Lung (tissue), 11 donors: ENCODE measurements at regions not wholly inside any gene's neighbourhood (a gene's known extent, or its start where the extent isn't known, plus 50 kb on each side); places are given as distances from the start of the nearest gene placed in this dataset.

Source experiments
- ATAC-seq: fragments of 200-7000 bp; cut with Tn5 transposase; one replicate; pipeline ENCODE4 v1.9.1; 2020; ENCODE audit warnings: moderate number of reproducible peaks; ENCODE audit not compliant: insufficient read depth, low FRiP score
- DNase-seq, 3 donors: peaks; one replicate each; pipeline ENCODE4 v3.0.0-alpha.2; 2013 to 2017
- H3K27ac ChIP-seq, 2 donors: one replicate each; pipeline ENCODE4 v1.5.1; 2013; ENCODE audit warnings: mild to moderate bottlenecking in 2 of 2, moderate library complexity in 2 of 2, control low read depth in 1 of 2, inconsistent platforms in 1 of 2, low read depth in 1 of 2, low read length in 1 of 2
- H3K27me3 ChIP-seq, 3 donors: one replicate each; pipeline ENCODE4 v1.5.1; 2013; ENCODE audit warnings: low read length in 2 of 3; ENCODE audit not compliant: control insufficient read depth in 3 of 3, insufficient read depth in 3 of 3
- H3K36me3 ChIP-seq, 4 donors: one replicate each; pipeline ENCODE4 v1.5.1; 2013; ENCODE audit warnings: low read length in 4 of 4, mild to moderate bottlenecking in 1 of 4, moderate library complexity in 1 of 4; ENCODE audit not compliant: control insufficient read depth in 4 of 4, insufficient read depth in 4 of 4
- H3K4me1 ChIP-seq, 5 donors: one replicate each; pipeline ENCODE4 v1.5.1; 2013; ENCODE audit warnings: low read length in 5 of 5, mild to moderate bottlenecking in 2 of 5, moderate library complexity in 1 of 5; ENCODE audit not compliant: control insufficient read depth in 5 of 5, insufficient read depth in 5 of 5
- H3K4me3 ChIP-seq: one replicate; pipeline ENCODE4 v1.5.1; 2013; ENCODE audit warnings: mild to moderate bottlenecking, control low read depth, moderate library complexity
- H3K9ac ChIP-seq, 2 donors: one replicate each; pipeline ENCODE4 v1.5.1; 2013; ENCODE audit warnings: low read length in 2 of 2, control low read depth in 1 of 2; ENCODE audit not compliant: insufficient read depth in 1 of 2
- H3K9me3 ChIP-seq, 4 donors: one replicate each; pipeline ENCODE4 v1.5.1; 2013; ENCODE audit warnings: low read length in 3 of 4, mild to moderate bottlenecking in 1 of 4, moderate library complexity in 1 of 4; ENCODE audit not compliant: control insufficient read depth in 4 of 4, insufficient read depth in 3 of 4
- WGBS, 2 donors: extraction: QIAGEN DNeasy Blood & Tissue Kit; methylation state at CpG; one replicate each; pipeline ENCODE4 v1.1.7; 2013; 5-methylcytosine and 5-hydroxymethylcytosine counted together
- TF ChIP-seq, protein P1 (sequence below): IDR thresholded peaks from 2 replicates; pipeline ENCODE4 v1.5.1; 2012; ENCODE audit warnings: mild to moderate bottlenecking; ENCODE audit errors: control extremely low read depth, extremely low read depth
- donor health status: control.
- donor health status: control.
- donor health status: Bipolar disorder and iron deficiency.
- donor health status: healthy.
- donor health status: DM: yes; HTN: yes; CAD: no.

DNA sequence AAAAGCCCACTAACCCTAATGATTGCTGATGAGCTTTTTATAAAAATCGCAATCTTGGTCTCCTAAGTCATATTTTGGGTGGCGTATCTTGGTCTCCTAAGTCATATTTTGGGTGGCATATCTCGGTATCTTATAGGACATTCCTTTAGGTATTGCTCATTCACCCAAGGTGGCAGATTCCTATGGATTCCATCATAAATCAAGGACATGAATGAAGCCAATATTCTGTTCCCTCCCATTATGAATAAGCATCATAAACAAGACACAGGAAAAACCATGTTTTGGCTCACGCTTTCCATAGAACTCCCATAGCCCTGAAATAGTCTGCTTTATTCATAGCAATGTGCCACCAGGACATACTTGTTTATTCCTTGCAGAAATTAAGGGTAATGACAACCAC, 95.0 kb upstream of the CD99 start:
- 93 to 97% methylated on average over 4 of the region's 4 CpGs for WGBS, 2 donors
- ATAC-seq (no peak), DNase-seq (no peak)
- Histone ChIP-seq H3K9ac (no peak overlapping the region), H3K4me3 (no peak overlapping the region), H3K9me3 (no peaks in the 10 kb centered on the region), H3K27ac (no peak overlapping the region), H3K27me3 (peaks cover 0 to 5% (median 2%) of the 10 kb centered on the region in 3 donors), H3K36me3 (peaks cover 0 to 2% (median 0%) of the 10 kb centered on the region in 4 donors), H3K4me1 (no peaks in the 10 kb centered on the region)
- TF ChIP-seq, protein P1, sequence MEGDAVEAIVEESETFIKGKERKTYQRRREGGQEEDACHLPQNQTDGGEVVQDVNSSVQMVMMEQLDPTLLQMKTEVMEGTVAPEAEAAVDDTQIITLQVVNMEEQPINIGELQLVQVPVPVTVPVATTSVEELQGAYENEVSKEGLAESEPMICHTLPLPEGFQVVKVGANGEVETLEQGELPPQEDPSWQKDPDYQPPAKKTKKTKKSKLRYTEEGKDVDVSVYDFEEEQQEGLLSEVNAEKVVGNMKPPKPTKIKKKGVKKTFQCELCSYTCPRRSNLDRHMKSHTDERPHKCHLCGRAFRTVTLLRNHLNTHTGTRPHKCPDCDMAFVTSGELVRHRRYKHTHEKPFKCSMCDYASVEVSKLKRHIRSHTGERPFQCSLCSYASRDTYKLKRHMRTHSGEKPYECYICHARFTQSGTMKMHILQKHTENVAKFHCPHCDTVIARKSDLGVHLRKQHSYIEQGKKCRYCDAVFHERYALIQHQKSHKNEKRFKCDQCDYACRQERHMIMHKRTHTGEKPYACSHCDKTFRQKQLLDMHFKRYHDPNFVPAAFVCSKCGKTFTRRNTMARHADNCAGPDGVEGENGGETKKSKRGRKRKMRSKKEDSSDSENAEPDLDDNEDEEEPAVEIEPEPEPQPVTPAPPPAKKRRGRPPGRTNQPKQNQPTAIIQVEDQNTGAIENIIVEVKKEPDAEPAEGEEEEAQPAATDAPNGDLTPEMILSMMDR, result no peak

DNA sequence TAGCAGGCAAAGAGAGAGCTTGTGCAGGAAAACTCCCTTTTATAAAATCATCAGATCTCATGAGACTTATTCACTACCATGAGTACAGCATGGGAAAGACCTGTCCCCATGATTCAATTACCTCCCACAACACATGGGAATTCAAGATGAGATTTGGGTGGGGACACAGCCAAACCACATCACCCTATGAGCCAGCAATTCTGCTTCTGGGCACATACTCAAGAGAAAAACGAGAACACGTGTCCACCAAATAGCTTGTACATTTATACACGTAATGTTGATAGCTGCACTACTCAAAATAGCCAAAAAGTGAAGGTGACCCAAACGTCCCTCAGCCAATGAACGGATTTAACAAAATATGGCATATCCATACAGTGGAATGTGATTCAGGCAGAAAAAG, 94.5 kb upstream of the DHRSX start:
- no peak for DNase-seq
- Histone ChIP-seq H3K9ac (no peak overlapping the region), H3K36me3 (peaks cover 0 to 2% (median 0%) of the 10 kb centered on the region in 4 donors), H3K9me3 (no peaks in the 10 kb centered on the region), H3K27me3 (peaks cover 0 to 5% (median 2%) of the 10 kb centered on the region in 3 donors), H3K4me3 (no peak overlapping the region), H3K27ac (no peak overlapping the region), H3K4me1 (no peaks in the 10 kb centered on the region)
- TF ChIP-seq, protein P1, result no peak
- no peak for ATAC-seq
- WGBS, 2 donors, result 84 to 88% methylated on average over 5 of the region's 5 CpGs

DNA sequence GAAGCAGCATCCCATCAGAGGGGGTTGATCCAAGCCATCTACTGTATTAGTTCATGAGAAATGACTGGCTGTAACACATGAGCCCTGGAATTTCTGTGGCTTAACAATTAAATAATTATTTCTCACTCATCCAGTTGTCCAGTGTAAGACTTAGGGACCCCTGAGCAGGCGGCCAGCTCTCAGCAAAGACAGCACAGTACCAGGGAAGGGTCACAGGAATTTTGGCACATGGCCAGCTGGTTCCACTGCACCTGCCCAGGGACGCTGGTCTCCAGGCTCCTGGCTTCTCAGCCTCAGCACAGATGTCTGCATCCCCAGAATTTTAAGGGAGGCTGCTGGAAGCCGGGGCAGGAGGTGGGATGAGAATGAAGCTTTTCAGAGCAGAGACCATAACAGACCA, 93.7 kb upstream of the DHRSX start:
- TF ChIP-seq, protein P1, result no peak
- WGBS, 2 donors, result 80 to 92% methylated on average over 3 of the region's 3 CpGs
- Histone ChIP-seq H3K27me3 (peaks cover 0 to 5% (median 2%) of the 10 kb centered on the region in 3 donors), H3K9ac (no peak overlapping the region), H3K27ac (no peak overlapping the region), H3K4me3 (no peak overlapping the region), H3K4me1 (no peaks in the 10 kb centered on the region), H3K36me3 (peaks cover 0 to 2% (median 0%) of the 10 kb centered on the region in 4 donors), H3K9me3 (no peaks in the 10 kb centered on the region)
- DNase-seq (no peak), ATAC-seq (no peak)

DNA sequence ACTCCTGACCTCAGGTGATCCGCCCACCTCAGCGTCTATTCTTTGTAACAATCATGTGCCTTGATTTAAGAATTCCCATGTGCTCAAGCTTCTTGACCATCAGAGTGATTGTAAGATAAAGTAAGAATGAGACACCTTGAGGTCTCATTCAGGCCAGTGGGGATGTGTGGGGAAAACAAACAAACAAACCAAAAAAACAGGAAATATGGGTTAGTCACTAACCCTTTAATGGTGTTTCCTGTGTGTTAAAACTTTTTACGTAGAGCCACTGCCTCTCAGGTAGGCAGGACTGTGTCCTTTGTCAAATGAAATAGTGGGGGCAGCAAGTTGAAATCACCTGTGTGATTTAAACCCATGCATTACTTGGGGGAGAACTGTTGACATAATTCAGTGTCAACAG, 91.5 kb upstream of the DHRSX start:
- TF ChIP-seq, protein P1, result no peak
- H3K4me3 ChIP-seq, result no peak overlapping the region
- peaks cover 0 to 9% (median 2%) of the 10 kb centered on the region in 3 donors for H3K27me3 ChIP-seq
- DNase-seq (no peak), ATAC-seq (no peak)
- no peak overlapping the region for H3K9ac ChIP-seq
- peaks cover 0 to 2% (median 0%) of the 10 kb centered on the region in 4 donors for H3K36me3 ChIP-seq
- no peaks in the 10 kb centered on the region for H3K9me3 ChIP-seq
- H3K4me1 ChIP-seq, result no peaks in the 10 kb centered on the region
- no peak overlapping the region for H3K27ac ChIP-seq
- 73% methylated on average over 3 of the region's 3 CpGs for WGBS, 2 donors
